GM20431 (cell line): ENCODE measurements at regions not wholly inside any gene's neighbourhood (a gene's known extent, or its start where the extent isn't known, plus 50 kb on each side); places are given as distances from the start of the nearest gene placed in this dataset.
"Not testable (repeated sequence)": the region's sequence is repeated elsewhere in the genome, so short reads cannot be mapped to it uniquely, and the experiment has no call there.

Experiments used
- in situ Hi-C: fragments of 300-500 bp; cut with MseI, MboI; formaldehyde crosslinking; loops from one replicate; pipeline ENCODE4 v1.15.0; 2020; ENCODE audit warnings: low sequenced_read_pairs; ENCODE audit not compliant: unreplicated experiment

DNA sequence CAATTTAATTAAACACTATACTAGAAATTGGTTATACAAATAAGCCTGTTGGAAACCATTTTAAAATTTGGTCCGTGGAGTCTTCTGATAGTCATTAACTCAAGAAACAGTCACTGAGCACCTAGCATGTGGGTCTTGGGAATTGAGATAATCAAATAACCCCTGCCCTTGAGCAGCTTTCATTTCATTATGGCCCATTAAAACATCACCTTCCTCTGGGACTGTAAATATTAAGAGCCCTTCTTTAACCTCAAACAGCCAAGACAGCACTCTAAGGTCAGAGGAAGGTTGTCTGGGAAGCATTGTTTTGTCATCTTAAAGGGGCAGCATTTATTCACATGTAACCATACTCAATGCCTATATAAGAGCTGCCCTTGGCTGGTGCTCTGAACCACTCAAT, 610.3 kb upstream of the USP24 start:
- in situ Hi-C loops = no loop called here

DNA sequence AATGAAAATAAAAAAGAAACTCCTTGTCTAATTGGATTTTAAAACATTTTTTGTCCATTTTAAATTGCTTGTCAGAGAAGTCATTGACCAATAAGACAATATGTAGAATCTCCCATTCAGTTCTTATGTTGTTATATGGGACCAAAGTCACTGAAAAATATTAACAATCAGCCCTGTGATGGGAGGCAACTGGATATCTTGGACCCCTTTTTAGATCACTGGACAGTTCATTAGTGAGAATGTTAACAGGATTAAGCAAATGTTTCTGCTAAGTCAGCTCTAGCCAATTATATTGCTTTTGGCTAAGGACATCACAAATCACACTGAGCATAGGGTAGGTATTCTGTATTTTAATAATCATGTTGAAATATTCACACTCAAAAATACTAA, 609.1 kb upstream of the USP24 start:
- in situ Hi-C loops = no loop called here

DNA sequence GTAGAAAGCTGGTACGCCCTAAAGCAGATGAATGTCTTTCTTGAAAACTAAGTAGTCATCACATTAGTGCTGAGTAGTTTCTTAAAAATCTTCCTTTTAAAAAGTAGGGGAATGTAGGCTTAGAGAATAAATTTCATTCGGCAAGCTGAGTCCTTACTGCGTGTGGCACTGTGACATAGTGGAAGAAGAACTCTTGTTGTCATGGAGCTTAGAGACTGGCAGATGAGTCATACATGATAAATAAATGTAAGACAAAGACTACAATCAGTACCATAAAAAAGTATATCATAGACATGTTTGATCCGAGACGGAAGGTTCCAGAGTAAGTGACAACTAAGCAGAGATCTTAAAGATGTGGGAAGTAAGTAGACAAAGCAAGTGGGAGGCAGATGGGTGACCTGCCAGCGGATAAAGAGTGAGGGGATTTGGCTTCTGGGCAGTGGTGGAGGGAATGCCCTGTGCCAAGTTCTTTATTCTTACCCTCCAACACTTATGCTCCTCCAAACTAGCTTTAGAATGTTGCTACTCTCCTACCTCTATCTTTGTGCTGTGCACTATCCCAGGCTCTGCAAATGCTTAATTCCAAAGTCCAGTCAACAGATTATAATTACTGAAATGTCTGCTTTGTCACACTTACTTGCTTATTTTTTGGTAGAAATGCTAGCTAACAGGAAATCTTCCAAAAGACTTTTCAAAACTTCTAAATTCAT, 608.5 kb upstream of the USP24 start:
- in situ Hi-C loops = no loop called here

DNA sequence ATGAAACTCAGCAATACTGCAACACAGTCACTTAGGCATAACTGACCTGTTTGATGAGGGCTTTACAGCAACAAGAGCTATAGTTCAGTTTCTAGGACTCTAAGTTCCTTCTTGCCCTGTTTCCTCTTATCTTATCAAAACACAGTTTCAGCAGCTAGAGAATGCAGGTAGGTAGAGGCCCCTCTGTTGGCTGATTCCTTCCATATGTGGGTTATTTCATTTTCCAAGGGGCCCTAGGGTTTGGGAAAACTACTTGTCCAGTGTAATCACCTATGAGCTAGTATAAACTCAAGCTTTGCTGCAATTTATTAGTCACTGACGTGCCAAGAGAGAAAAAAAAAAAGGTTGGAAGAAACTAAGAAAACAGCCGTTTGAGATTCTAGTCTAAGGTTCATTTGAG, 607.7 kb upstream of the USP24 start:
- in situ Hi-C loops = no loop called here

DNA sequence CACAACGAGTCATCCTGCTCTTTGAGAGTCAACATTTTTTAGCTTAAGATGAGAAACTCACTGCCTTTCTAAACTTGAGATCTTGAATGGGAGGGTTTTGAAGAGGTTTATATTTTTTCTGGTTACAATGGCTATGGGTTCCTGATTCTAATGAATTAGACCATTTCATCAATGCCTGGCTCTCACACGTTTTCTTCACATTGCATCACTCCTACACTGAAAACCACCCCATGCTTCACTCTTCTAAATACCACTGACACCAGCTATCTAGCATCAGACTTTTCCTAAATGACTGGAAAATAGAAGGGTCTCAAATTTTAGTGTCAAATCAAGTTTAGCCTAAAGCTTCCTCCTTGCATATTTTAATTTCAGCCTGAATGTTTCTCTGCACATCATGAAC, 606.1 kb upstream of the USP24 start:
- in situ Hi-C loops = no loop called here

DNA sequence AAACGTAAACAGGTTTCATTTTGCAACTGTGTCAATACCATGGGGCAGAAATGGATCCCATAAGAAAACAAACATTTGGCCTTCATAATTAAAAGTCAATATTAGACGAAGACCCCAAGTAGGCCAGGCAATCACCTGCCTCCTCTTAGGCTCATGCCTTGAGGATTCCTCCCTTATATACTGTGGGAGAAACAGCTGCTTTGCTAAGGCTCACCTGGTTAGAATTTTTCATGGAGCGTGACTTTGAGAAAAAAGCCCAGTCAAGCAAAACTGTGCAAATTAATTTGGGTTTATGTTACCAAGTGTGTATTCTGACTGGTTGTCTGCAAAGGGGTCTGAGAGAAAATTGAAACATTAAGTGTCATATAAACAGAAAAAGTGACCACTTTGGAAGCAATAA, 605.3 kb upstream of the USP24 start:
- in situ Hi-C loops = no loop called here

DNA sequence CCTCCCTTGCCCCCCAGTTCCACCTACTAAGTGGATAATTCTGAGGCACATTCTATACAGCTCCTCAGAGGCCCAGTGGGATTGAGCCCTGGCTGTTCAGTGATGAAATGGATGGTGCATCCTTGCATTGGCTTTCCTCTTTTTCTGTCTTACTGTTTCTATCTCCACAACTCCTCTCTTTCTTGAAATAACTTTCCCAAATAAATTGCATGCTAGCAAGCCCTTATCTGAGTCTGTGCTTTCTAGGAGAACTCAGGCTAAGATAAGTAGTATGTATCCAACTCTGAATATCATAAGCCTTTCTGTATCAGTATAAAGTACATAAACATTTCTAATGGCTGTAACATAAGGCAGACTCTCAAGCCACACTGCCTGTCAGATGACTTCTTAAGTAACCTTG, 603.8 kb upstream of the USP24 start:
- in situ Hi-C loops = no loop called here

DNA sequence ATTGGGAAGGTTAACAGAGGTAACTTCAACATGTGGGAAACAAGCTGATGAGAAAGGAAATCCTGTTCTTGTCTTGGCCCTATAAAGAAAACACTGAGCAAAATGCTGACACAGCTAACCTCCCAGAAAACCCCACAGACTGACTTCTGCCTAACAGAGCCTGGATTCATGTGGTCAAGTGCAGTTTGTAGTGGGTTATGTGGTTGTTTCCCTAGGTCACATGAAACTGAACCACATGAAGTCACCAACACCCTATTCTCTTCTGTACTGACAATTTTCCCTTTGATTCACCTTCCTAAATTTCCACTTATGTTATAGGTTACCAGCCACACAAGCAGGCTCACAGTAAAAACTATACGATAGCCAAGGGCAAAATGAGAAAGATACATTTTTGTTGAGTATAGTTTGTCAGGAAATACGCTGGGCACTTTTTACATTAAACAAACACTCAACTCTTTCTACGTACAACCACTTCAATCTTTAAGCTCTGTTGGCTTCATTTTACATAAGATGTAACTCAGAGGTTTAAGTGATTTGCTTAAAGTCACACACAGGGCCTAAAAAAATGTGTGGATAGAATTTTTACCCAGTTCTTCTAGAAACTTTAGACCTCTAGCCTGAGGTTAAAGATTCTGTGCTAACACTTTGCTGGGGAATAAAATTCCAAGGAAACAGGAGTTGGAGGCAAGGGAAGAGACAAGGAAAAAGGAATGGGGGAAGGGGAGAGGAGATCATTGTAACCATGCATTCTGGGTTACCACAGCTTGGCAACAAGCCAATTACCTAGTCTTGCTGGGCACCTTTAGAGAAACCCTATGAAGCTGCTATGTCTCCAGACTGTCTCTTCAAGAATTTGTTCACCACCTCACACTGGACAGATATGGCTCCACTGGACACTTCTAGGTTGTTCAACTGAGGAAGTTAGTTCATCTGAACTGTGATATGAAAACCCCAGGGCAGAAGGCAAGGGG, 601.6 kb upstream of the USP24 start:
- in situ Hi-C loops = no loop called here

DNA sequence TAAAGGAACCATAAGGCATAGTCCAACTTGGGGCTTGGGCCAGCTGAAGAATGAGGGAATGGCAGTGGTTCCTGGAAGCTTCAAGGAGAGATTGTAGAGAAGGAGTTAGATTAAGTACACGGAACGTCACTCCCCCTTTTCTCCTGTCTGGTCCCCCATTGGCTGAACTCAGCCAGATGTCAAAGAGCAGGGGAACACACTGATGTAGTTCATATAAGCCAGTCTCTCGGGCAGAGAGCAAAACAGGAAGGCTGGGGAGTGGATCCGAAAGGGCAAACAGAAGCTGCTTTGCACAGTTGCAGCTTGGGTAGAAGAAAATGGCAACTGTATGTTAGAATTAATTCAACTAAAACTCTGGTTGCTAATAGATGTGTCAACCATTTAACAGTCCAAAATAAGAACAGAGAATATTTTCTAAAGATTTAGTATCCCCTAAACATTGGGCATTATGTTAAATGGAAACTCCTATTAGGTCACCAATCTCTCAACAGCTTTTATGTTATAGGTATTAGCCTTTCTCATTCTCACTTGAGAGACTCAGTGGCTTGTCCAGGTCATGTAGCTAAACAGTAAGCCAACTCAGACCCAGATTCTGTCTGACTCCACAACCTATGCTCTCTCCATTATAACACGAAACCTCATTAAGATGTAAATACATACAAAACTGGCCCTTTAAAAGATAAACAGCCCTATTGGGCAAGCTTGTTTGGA, 600.7 kb upstream of the USP24 start:
- in situ Hi-C loops = no loop called here

DNA sequence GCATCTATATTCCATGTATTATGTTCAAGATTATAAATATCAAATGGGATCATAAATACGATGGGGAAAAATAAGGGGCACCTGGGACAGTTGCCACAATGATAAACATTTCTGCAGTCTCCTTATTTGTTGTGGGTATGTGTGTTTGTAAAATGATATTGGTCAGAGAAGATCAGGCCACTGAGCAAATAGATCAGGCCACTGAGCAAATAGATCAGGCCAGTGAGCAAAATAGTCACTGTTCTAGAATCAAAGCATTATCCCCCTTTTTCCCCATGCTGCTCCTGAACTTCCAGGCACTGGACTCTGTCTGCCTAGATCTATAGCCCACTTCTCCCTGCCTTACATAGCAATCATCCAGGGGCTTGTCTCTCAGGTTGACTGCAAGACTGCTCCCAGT, 599.8 kb upstream of the USP24 start:
- in situ Hi-C loops = no loop called here

DNA sequence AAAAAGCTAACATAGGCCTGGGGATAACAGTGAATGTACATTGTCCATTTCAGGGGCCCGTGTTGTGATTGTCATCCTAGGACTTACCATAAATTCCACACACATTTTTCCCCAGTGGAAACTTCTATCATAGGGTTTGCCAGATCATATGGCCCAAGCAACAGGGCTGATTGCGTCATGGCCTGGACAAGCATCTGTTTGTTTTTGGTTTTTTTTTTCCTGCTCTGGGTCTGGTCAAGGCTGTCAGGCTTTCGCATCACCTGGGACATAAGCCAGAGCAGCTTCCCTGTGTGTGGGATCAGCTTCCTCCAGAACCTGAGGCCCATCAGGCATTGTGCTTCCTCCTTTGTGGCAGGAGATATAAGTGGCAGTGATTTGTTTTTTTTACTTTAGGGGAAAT, 598.5 kb upstream of the USP24 start:
- in situ Hi-C loops = no loop called here

DNA sequence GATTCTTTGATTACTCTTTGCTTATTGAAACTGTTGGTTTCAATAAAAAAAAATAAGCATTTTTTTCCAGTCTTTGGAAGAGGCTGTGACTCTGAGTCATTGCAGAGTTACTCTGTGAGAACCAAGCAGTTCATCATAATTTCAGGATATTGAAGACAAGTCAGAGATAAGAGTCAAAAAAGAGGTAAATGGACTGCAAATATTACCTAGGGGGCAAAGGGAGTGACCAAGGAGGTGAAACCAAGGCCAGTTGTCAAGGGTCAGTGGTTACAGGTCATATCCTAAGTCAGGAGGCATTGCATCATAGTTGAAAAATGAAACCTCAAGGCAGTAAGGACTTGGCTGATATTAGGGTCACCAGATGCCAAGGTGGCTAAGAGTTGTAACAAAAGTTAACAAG, 597.1 kb upstream of the USP24 start:
- in situ Hi-C loops = no loop called here

DNA sequence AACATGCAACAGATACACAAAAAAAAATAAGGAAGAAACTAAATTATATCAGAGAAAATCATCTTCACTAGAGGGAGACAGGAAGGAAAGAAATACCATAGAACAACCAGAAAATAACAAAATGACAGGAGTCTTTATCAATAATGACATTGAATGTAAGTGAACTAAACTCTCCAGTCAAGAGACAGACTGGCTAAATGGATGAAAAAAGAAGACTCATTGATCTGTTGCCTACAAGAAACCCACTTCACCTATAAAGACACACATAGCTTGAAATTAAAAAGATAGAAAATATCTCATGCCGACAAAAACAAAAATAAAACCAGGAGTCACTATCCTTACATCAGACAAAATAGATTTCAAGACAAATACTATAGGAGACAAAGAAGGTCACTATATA, 593.1 kb upstream of the USP24 start:
- in situ Hi-C loops = no loop called here

DNA sequence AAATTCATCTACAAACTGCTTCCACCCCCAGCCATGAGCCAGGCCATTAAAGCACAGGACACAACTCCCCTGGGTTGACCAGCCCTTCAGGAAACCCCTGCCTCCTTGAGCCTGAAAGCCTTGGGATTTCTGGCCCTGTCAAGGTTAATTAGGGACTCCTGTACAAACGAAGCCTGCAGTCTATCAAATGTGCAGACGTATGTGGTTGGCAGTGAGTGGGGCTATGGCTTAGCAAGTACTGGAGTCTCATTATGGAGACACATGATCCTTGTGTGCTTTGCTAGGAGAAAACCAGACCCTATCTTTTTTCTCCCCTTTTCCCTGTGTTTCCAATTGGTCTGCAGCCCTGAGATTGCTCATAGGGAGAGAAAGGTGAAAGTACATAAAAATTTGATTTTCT, 588.3 kb upstream of the USP24 start:
- in situ Hi-C loops = no loop called here

DNA sequence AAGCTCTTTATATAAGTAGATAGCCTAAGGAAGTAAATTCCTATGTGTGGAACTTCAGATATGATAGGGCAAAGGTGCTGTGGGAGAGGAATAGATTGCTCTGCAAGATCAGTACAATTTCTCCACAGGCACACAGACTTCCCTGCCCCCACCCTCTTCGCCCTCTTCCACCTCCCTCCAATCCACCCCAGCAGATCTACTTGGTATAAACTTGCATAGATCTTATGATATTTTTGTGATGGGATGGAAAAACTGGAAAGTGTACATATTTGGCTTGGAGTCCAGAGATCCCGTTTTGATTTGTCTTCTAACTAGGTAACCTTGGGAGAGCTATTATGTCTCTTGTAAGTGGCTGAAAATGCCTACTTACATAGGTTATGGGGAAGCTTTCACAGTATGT, 586.3 kb upstream of the USP24 start:
- in situ Hi-C loops = no loop called here

DNA sequence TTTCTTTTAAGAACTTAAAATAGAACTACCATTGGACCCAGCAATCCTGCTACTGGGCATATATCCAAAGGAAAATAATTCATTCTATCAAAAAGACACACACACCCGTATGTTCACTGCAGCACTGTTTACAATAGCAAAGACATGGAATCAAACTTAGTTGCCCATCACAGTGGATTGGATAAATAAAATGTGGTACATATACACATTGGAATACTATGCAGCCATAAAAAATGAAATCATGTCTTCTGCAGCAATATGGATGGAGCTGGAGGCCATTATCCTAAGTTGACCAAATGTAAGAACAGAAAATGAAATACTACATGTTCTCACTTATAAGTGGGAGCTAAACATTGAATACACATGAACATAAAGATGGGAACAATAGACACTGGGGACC, 585.3 kb upstream of the USP24 start:
- in situ Hi-C loops = no loop called here

DNA sequence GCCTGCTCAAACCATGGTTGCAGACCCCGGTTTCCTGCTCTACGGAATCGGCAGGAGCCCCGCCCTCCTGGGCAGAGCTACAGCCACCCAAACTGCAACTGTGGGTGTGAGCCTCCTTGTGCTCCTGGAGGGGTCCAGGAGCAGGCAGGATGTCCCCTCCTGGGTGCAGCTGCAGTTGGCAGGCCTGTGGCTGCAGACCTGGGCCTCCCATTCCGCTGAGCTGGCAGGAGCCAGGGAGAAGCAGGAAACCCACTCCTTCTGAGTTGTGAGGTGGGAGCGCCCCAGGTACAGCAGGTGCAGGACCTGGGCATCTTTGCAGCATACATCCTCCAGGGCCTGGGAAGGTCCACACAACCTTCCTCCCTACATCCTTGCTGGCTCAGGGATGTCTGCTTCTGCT, 578.7 kb upstream of the USP24 start:
- in situ Hi-C loops = no loop called here

DNA sequence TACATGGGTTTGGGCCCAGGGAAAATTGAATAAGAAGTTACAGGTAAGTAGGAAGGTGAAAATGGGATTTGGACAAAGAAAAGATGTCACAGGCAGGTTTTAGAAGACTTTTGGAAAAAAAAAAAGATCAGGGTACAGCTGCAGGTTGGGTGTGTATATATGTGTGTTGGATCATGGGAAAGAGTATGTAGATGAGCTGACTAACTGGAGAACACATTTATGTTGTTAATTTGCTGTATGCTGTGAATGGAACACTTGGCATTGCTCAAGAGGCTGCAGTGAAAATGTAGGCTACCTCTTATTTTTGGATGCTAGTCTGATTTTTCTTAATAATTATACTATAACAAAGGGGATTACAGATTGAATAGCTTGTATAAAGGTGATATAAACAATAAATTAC, 577.7 kb upstream of the USP24 start:
- in situ Hi-C loops = no loop called here

DNA sequence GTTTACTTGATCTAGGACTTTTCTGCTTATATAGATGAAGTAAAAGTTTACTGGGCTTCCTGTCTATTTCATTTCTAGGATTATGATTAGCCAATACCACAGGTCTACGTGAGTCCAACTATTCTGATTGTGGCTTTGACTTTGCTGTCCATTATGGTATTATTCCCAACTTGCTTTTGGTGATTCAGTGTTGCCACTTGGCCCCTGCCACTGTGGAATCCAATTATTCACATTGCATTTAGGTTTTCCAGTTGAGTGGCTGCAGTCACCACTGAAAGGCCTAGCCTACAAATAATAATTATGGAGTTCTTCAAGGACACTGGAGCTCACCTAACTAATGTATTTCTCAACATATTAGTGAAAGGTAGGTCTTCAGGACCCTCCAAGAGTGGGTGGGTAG, 574.3 kb upstream of the USP24 start:
- in situ Hi-C loops = no loop called here

DNA sequence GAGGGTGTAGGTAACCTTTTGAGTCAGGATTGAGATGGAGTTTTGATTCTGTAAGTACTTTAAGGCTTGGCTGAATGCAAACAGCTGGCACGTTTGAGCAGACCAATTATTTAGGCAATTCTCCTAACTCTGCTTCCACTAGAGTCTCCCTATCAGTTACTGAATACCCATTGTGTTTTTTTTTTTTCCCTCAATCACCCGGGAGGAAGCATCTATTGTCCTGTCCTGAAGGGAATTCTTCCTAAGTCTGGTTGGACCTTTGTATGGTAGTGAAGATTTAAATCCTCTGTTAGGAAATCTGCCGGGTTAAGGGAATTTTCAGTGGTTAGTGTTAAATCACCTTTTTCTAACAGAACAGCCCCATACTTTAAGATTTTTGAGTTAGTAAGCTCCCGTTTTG, 571.2 kb upstream of the USP24 start:
- in situ Hi-C loops = no loop called here

DNA sequence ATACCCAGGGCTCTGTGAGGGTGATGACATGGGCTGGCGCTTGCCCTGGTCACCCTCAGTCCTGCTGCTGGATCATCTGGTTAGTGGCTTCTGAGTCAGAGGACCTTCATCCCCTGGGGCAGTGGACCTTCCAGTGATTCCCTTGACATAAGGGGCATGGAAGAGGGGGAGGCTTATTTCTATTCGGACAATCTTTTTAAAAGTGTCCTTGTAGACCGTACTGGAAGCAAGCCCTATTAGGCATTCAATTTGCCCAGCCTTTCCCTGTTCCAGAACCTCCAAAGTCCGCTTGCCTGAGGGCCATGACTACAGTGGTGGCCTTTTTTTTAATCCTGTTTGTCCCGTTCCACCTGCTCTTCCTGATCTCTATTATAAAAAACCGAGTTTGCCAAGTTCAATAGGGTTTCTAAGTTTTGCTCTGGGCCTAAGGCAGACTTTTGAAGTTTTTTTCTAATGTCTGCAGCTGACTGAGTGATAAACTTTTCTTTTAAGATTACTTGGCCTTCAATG, 569.8 kb upstream of the USP24 start:
- in situ Hi-C loops = not testable (repeated sequence)
